Posterior vena cava (tissue), 2 donors: ENCODE measurements at regions not wholly inside any gene's neighbourhood (a gene's known extent, or its start where the extent isn't known, plus 50 kb on each side); places are given as distances from the start of the nearest gene placed in this dataset.
"Not testable (repeated sequence)": the region's sequence is repeated elsewhere in the genome, so short reads cannot be mapped to it uniquely, and the experiment has no call there.

ENCODE experiments used
- DNase-seq: peaks from one replicate; pipeline ENCODE4 v3.0.0-alpha.2; 2020; ENCODE audit warnings: low spot score
- intact Hi-C, 2 donors: fragments of 100-400 bp; cut with DNase I; formaldehyde crosslinking; loops; one replicate each; pipeline versions ENCODE4 v1.14.1 to v1.14.2; 2022 to 2023
- donor health status: DM: yes; HTN: yes; CAD: no.
- donor health status: DM: yes; HTN: yes; CAD: no.

DNA sequence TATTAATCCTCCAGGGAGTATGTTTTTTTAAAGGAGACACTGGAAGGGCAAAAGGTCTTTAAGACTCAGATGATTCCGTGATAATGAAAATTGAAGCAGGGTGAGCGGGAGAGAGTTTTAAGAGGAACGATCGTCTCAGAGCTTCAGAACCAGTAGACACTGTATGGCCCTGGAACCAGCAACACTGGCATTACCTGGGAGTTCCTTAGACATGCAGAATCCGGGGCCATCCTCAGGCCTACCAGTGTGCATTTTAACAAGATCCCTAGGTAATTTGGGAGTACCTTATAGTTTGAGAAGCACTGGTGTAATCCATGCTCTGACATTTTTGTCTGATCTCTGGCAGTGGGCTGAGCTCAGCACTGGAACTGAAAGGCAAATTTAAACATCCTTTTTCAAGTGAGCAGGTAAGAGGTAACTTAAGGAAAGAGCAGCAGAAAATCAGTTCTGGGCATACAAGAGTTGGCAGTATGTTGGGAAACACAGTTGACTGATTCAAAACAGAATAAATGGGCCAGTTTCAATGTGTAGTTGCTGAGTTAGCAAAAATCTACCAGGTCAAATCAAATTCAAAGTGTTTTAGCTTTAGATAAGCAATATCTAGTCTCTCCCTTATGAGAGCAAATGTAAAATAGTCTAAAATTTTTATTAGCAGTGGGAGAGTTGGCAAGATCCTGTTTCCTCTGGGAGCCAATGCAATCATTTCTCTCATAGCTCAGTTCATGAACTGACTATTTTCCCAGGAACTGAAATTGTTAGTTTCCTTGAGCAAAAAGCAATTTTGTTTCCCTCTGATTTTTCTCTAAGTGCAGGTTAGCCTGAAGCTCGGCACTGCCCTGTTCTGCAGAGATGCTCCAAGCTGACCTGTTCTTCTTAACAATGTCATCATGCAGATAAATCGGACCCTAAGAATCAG is 97.2 kb upstream of the ELMO1 start:
- intact Hi-C loops: no loop called here
- no peak for DNase-seq

GRCh38 chr7:37546677-37547076 is 98.0 kb upstream of the ELMO1 start:
- intact Hi-C loops: no loop called here
- no peak for DNase-seq

- DNase-seq: no peak
- intact Hi-C loops: no loop called here
Measured at GRCh38 chr7:37549076-37549931, 100.6 kb upstream of the ELMO1 start.

DNA sequence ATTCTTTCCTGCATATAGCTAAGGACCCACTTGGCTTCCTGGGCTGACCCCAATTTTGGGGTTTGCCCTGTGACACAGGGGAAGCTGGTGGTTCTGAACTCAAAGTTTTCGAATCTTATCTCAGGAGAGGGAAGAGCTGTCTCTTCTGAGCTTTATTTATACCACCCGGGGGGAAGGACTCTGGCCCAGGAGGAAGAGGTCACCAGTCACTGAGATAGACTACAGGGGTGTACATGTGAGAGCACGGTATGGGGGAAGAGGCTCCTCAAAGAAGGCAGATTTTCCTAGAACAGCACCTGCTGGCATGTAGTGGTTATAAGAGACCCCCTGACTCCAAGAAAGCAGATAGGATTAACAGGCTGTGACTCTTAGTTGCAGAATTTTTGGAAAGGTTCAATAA is 101.8 kb upstream of the ELMO1 start:
- intact Hi-C loops: no loop called here
- no peak for DNase-seq

GRCh38 chr7:37550872-37551271 is 102.2 kb upstream of the ELMO1 start:
- DNase-seq: no peak
- intact Hi-C loops: no loop called here

DNA sequence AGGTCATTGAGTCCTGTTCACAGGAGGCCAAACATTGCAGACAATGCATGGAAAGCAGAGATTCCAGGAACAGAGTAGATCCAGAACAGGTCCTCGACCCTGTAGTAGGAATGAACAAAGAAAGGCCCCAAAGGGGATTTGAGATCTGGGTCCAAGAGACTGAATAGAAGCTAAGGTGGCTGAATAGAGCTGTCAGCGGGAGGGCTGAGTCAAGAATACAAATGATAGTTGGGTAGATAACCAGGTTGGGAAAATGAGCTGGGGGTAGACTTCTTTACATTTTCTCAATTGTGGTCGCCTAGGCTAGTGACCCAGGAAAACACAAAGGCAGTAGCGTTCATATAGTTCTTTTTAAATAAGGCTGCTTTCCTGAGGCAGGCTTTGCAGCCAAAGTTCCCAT is 103.4 kb upstream of the ELMO1 start:
- DNase-seq: no peak
- intact Hi-C loops: no loop called here

- intact Hi-C loops: not testable (repeated sequence)
Measured at GRCh38 chr7:37552439-37552838, 103.8 kb upstream of the ELMO1 start.

GRCh38 chr7:37555528-37555927 is 106.9 kb upstream of the ELMO1 start:
- intact Hi-C loops: no loop called here
- no peak for DNase-seq

More at GRCh38 chr7:37552439-37552838, 103.8 kb upstream of the ELMO1 start:
- not testable (repeated sequence) for DNase-seq

DNA sequence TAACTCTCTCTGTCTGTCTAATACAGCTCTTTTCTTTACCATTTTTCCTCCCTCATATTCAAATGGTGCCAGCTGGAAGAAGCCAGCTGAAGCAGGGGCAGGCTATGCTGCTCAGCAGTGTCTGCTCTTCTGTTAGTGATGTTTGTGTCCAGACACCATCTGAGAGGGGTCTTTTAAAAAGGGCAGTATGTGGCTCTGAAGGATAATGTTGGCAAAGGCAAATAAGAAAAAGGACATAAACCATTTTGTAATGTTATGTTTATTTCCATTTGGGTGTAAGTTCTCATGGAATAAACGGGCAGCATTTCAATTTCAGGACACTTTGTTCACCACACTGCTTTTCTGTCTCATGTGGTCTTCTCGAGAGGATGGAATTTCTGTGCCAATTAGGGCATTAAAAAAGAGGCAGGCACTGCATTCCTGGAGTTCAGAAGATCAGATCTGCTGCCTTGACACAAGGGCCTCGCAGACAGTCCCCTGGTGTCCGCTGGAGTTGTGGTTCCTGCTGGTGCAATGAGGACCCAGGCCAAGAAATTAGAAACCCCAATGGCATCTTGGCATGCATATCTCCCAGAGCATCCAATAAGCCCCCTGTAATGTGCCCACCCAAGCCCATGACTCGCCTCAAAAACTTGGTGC is 109.0 kb upstream of the ELMO1 start:
- intact Hi-C loops: no loop called here

GRCh38 chr7:37558320-37559096 is 109.8 kb upstream of the ELMO1 start:
- intact Hi-C loops: no loop called here

More for the DNA sequence above, 109.0 kb upstream of the ELMO1 start:
- DNase-seq: no peak

GRCh38 chr7:37570145-37570544 is 113.4 kb upstream of the GPR141 start:
- intact Hi-C loops: no loop called here
- no peak for DNase-seq

More at GRCh38 chr7:37558320-37559096, 109.8 kb upstream of the ELMO1 start:
- DNase-seq: no peak

DNA sequence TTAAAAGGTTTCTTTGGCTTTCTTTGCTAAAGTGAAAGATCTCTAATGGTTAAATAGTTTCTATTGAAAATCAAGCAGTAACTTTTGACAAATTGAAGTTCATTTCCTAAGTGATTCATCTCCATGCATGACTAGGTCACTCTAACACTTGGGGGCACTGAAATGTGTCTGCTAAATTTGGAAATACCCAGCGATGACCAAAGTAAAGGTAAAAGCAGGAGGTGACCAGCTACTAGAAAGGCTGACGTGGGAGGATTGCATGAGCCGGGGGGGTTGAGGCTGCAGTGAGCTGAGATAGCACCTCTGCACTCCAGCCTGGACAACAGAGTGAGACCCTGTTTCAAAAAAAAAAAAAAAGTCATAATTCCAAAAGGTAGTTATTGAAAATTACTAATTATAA is 111.8 kb upstream of the GPR141 start:
- intact Hi-C loops: no loop called here
- no peak for DNase-seq

DNA sequence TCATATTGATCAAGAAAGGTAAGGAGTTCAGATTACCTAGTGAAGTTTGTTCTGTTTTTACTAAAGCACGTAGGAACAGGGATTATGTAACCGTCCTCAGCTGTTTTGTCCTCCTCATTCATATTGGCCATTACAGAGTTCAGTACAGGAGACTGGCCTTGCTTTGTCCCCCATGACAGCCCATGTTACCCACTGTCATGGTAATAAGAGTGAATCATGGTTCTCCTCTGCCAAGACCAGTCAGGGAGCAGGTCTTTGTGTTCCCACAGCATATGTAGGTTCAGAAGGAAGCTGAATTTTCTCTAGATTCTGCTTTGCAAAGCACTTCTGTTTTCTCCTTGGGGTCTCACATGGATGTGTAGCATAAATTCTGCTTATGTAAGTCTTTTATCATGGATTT is 106.2 kb upstream of the GPR141 start:
- no peak for DNase-seq
- intact Hi-C loops: no loop called here

DNA sequence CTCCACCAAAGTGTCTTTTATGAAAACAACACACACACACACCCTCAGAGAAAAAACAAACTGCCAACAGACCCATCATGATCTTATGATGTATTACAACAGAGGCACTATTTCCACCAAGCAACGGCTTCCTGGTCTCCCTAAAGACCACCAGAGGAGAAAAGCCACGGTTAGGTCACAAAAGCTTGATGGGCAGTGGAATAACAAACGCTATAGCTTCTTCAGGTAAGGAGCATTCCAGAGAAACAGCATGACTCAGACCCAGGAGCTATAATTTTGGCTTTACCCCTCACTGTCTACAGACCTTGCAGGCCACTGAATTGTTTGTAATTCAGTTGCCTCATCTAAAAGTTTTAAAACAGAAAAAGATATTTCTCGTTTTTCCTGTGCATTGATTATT is 105.7 kb upstream of the GPR141 start:
- intact Hi-C loops: no loop called here

DNA sequence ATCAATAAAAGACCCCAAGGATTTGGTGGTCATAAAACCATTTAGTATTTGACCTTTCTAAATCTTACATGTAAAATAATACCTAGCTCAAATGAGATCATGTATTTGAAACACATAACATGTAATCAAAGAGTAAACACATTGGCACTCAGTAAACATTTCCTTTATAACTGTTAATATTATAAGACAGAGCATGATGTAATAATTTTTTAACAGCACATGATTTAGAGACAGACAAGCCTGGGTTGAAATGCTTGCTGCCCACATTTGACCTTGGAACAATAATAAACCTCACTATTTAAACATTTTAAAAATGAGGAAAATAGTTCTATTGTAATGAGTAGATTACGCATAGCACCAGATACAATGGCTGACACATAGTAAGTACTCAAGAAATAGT is 105.2 kb upstream of the GPR141 start:
- intact Hi-C loops: no loop called here
- DNase-seq: no peak

More for the DNA sequence above, 105.7 kb upstream of the GPR141 start:
- no peak for DNase-seq

DNA sequence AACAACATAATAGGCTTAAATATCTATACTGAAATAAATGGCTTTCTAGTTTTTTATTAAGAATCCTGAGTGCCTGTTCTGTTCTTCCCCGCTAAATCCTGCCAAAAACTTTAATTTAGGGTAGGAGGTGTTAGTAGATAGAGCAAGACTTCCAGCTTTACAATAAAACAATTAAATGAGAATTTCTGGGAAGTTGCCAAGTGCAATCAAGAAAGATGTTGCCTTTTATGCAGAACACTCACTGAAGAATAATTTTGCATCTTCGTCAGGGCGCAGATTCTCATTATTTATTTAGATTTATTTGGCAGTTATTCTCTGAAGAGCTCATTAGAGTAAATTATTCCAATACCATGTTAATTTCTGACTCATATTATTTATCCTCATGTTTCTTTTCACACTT is 103.2 kb upstream of the GPR141 start:
- no peak for DNase-seq
- intact Hi-C loops: no loop called here

DNA sequence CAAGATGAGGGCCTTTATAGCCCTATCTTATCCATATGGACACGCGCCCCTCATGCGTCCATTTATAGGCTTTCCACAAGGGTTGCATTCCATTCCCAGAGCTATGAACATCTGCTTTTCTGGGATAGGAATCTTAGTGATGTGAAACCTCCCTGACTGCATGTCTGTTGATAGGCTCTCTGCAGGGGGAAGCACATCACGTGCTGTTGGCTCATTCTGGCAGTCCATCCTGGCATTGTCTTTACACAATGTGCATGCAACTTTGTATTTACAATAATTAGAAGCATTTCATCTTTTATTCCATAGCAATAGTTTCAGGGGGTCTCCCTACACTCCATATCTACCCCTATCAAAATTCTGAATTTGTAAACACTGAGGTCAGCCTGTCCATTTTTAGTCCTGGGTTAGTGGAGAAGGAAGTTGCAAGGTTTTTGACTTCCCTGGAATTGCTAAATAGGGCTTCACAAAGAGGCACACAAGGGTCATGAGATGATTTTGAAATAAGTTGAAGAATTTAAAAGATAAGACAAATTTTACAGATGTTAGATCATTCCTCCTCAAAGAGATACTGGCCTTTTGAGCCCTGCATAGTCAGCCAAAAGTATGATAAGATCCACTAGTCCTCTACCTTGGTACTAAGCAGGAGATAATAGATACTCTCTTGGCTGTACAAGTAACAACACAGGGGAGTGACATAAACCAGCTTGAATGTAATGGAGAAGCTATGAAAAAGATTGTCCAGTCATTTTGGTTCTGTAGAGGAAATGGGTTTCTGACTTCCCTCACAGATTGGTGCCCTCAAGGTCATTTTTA is 98.7 kb upstream of the GPR141 start:
- intact Hi-C loops, DNase-seq: not testable (repeated sequence)

GRCh38 chr7:37590824-37591223 is 92.7 kb upstream of the GPR141 start:
- intact Hi-C loops: no loop called here
- no peak for DNase-seq
